Neural crest cell (in vitro differentiated cells): ENCODE measurements at regions not wholly inside any gene's neighbourhood (a gene's known extent, or its start where the extent isn't known, plus 50 kb on each side); places are given as distances from the start of the nearest gene placed in this dataset.

Experiments
- DNase-seq: peaks from one replicate; pipeline ENCODE4 v3.0.0; 2021; ENCODE audit warnings: low read depth, mixed read lengths, low spot score
- H3K27ac Mint-ChIP-seq: one replicate; pipeline ENCODE4 v1.8.0; 2021; ENCODE audit warnings: mild to moderate bottlenecking, mixed read lengths; ENCODE audit not compliant: unreplicated experiment
- H3K27me3 Mint-ChIP-seq: 2 replicates; pipeline ENCODE4 v1.8.0; 2021; ENCODE audit warnings: low read depth, mild to moderate bottlenecking, mixed read lengths
- H3K36me3 Mint-ChIP-seq: 2 replicates; pipeline ENCODE4 v1.8.0; 2021; ENCODE audit warnings: low read depth, mild to moderate bottlenecking, mixed read lengths
- H3K4me1 Mint-ChIP-seq: 2 replicates; pipeline ENCODE4 v1.8.0; 2021; ENCODE audit warnings: mixed read lengths
- H3K4me3 Mint-ChIP-seq: one replicate; pipeline ENCODE4 v1.8.0; 2021; ENCODE audit warnings: mild to moderate bottlenecking, mixed read lengths
- H3K9me3 Mint-ChIP-seq: 2 replicates; pipeline ENCODE4 v1.8.0; 2021; ENCODE audit warnings: mixed read lengths
- TF ChIP-seq, protein P1 (sequence below): fragments of 200-600 bp; sonication (generic); conservative IDR thresholded peaks from 2 replicates; pipeline ENCODE4 v1.5.0; 2021; ENCODE audit warnings: antibody characterized with exemption, mild to moderate bottlenecking

DNA sequence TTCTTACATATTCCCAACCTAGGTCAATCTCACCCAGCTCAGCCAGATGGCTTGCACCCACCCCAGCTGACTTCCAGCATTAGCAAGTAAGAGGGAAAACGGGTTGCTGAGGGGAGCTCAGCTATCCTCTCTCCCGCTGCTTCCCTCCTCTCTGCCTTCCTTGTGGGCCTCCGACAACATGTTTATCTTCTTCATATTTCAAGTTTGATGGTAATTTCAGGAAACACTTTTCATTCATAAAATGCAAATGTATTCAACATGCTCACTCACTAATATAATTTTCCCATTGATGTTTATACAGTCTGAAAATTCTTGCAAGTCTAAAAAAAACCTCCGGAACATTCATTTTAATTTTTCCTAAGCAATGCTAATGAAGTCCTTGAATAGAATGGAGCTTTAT lies 372.5 kb upstream of the B3GAT1 start:
- H3K4me1 Mint-ChIP-seq, result peaks cover 8% of the 10 kb centered on the region
- H3K36me3 Mint-ChIP-seq, result no peaks in the 10 kb centered on the region
- peaks cover 5% of the 10 kb centered on the region for H3K27me3 Mint-ChIP-seq
- no peaks in the 10 kb centered on the region for H3K9me3 Mint-ChIP-seq
- TF ChIP-seq, protein P1, sequence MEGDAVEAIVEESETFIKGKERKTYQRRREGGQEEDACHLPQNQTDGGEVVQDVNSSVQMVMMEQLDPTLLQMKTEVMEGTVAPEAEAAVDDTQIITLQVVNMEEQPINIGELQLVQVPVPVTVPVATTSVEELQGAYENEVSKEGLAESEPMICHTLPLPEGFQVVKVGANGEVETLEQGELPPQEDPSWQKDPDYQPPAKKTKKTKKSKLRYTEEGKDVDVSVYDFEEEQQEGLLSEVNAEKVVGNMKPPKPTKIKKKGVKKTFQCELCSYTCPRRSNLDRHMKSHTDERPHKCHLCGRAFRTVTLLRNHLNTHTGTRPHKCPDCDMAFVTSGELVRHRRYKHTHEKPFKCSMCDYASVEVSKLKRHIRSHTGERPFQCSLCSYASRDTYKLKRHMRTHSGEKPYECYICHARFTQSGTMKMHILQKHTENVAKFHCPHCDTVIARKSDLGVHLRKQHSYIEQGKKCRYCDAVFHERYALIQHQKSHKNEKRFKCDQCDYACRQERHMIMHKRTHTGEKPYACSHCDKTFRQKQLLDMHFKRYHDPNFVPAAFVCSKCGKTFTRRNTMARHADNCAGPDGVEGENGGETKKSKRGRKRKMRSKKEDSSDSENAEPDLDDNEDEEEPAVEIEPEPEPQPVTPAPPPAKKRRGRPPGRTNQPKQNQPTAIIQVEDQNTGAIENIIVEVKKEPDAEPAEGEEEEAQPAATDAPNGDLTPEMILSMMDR, result no peak
- DNase-seq, result no peak
- no peak overlapping the region for H3K27ac Mint-ChIP-seq
- H3K4me3 Mint-ChIP-seq, result no peak overlapping the region

DNA sequence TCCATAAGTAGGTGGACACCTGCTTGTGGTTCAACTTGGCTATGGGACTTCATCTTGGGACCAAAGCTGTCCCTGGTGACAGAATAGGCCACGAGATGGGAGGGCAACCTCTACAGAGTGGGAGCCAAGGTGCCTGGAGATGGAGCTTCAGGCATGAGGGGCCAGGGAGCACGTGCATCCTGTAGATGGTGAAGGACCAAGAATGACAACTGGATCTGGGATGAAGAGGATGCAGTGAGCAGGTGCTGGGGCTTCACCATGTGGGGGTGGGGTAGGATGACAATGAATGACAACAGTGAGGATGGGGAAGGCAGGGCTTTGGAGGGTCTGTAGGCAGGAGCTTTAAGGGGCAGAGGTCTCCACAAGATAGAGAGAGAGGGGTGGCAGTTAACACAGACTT lies 372.0 kb upstream of the B3GAT1 start:
- Mint-ChIP-seq H3K27ac (no peak overlapping the region), H3K27me3 (peaks cover 5% of the 10 kb centered on the region), H3K36me3 (no peaks in the 10 kb centered on the region), H3K9me3 (no peaks in the 10 kb centered on the region), H3K4me3 (no peak overlapping the region), H3K4me1 (peaks cover 8% of the 10 kb centered on the region)
- DNase-seq, result no peak
- TF ChIP-seq, protein P1, result no peak

DNA sequence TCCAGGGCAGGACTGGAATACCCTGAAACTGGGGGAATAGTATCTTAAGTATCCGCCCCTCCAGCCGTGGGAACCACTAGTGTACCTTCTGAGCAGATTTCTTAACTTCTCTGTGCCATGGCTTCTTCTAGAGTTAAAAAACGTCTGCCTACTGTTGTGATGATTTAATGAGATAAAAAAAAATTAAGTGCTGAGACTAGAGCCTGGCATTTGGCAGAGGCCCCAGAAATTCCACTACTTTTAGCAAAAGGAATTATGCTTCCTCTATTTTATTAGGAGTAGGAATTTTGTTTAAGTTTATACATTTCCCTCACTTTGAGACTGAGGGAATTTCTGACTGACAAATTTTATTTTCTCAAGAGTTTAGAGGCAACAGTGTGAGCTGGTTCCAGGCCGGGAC lies 371.2 kb upstream of the B3GAT1 start:
- Mint-ChIP-seq H3K4me3 (no peak overlapping the region), H3K27ac (peak overlapping the region; percentile 39), H3K27me3 (peaks cover 5% of the 10 kb centered on the region), H3K4me1 (peaks cover 8% of the 10 kb centered on the region), H3K9me3 (no peaks in the 10 kb centered on the region), H3K36me3 (no peaks in the 10 kb centered on the region)
- DNase-seq, result no peak
- TF ChIP-seq, protein P1, result no peak

DNA sequence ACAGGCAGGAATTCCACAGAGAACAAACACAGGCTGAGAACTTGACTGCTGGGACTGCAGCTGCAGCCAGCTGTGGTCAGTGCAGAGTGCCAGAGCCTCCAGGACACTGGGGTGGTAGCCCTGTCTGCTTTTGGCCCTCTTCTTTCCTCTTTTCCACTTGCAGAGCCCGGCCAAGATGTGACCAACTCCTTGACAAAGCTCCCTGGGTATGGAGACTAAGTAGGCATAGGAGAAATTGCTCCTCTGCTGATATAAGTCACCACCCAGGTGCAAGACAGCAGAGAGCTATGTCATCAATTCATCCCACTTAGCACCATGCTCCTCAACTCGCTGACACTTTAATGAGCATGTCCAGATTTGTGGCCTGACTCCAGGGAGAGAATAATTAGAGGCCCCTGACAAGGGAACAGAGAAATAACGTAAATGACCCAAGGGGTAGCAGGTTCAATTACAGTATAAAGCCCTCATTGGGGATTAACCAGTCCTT lies 369.4 kb upstream of the B3GAT1 start:
- no peak overlapping the region for H3K4me3 Mint-ChIP-seq
- peaks cover 5% of the 10 kb centered on the region for H3K27me3 Mint-ChIP-seq
- DNase-seq, result no peak
- no peak overlapping the region for H3K27ac Mint-ChIP-seq
- no peaks in the 10 kb centered on the region for H3K9me3 Mint-ChIP-seq
- H3K36me3 Mint-ChIP-seq, result no peaks in the 10 kb centered on the region
- TF ChIP-seq, protein P1, result no peak
- H3K4me1 Mint-ChIP-seq, result peaks cover 8% of the 10 kb centered on the region

DNA sequence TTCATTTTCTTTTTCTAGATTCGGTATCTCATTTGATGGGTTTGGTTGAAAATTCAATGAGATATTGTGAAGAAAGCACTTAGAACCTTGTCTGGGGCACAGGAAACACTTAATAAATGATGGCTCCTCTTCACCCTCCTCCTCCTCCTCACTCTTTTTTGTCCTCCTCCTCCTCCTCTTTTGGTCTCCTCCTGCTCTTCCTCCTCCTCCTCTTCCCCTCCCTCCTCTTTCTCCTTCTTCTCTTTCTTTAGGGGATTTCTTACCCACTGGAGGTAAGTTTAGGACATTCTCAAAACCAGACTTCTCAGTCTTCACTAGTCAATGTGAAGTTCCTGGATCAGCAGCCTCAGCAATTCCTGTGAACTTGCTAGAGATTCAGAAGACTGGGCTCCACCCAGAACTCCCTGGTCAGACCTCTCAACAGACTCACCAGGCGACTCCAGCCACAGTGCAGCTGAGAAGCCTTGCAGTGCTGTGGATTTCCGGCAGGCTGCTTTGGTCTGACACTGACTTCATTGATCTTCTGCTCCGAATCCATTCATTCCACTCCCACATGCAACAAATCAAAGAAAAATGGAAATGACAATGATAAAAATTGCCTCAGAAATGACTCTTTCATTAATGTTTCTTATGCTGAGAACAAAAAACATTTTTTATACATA lies 368.6 kb upstream of the B3GAT1 start:
- Mint-ChIP-seq H3K36me3 (no peaks in the 10 kb centered on the region), H3K9me3 (no peaks in the 10 kb centered on the region), H3K4me3 (no peak overlapping the region), H3K4me1 (peaks cover 8% of the 10 kb centered on the region), H3K27ac (no peak overlapping the region), H3K27me3 (peaks cover 5% of the 10 kb centered on the region)
- TF ChIP-seq, protein P1, result peak; percentile 32
- no peak for DNase-seq
